ENCODE measurements at regions not wholly inside any gene's neighbourhood (a gene's known extent, or its start where the extent isn't known, plus 50 kb on each side); places are given as distances from the start of the nearest gene placed in this dataset.

DNA sequence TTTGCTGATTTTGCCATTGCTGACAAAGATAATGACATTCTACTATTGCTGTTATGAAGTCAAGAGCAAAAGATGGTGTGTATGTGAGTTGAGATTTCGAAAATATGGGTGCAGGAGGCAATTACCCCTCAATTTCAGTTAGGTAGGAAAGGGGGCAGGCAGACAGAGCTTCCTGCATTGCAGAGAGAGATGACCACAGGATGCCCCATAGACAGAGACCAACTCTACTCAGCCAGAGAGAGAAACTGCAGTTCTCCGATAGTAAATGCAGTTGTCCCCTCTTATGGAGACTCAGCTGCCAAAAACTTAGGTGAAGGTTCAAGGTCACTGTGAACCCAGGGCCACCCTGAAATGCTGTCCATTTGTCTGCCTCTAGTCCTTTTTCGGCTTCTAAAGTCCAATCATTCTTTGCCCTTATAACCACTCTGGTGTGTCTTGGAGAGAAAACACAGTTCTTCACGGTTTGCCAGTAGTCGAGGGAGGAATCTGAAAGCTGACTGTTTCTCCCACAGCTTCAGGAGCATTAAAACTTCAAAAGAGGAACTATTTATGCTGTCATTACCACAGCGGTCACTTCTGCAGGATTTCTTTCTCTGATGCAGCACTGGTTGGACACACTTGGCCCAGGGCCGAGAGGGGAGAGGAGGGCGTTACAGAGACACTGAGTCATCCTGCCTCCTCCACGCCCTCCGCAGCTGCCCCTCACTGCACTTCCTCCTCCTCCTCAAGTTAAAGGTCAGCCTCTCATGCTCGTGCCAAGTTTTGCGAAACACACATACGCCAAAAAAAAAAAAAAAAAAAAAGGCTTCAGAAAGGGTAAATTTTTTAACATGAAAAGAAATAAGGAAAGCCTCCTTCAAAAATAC, 264.3 kb downstream of the FOXO1 start:
- no peak overlapping the region for H3K4me2 ChIP-seq (ENCODE audit: insufficient read depth, low read length)
- TF ChIP-seq, protein P1, sequence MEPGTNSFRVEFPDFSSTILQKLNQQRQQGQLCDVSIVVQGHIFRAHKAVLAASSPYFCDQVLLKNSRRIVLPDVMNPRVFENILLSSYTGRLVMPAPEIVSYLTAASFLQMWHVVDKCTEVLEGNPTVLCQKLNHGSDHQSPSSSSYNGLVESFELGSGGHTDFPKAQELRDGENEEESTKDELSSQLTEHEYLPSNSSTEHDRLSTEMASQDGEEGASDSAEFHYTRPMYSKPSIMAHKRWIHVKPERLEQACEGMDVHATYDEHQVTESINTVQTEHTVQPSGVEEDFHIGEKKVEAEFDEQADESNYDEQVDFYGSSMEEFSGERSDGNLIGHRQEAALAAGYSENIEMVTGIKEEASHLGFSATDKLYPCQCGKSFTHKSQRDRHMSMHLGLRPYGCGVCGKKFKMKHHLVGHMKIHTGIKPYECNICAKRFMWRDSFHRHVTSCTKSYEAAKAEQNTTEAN (CRISPR knock-in tag; IDR thresholded peaks at IDR 0.05): no peak
- TF ChIP-seq SPI1 (IDR thresholded peaks at IDR 0.05; ENCODE audit: borderline replicate concordance, low read depth, low read length) (peak; percentile 72; the same call in 1 of the 2 replicates), PTTG1 (tag; IDR thresholded peaks at IDR 0.05; ENCODE audit: low read depth) (no peak), KDM1A (IDR thresholded peaks at IDR 0.05) (peak; percentile 37 to 52; a peak in 3 of 4 replicates), ZFX (CRISPR knock-in tag; IDR thresholded peaks at IDR 0.05) (no peak), ZNF384 (IDR thresholded peaks at IDR 0.05; ENCODE audit: low read depth, low read length) (peak; percentile 64), CREM (IDR thresholded peaks at IDR 0.05; ENCODE audit: low read depth) (peak; percentile 11; the same call in 1 of the 2 replicates), JUN (IDR thresholded peaks at IDR 0.05; ENCODE audit: borderline replicate concordance, low read depth, low read length) (0 out of 2 replicates have a peak, but pooled peaks have one; percentile 14), JUN (CRISPR knock-in tag; IDR thresholded peaks at IDR 0.05; ENCODE audit: borderline replicate concordance) (no peak), RCOR1 (IDR thresholded peaks at IDR 0.05; ENCODE audit: borderline replicate concordance in 1 of 2, low read depth in 2 of 2, low read length in 2 of 2) (peak in 1 of 2 experiments; percentile 68; a peak in 2 of 4 replicates), ATF7 (IDR thresholded peaks at IDR 0.05) (0 out of 2 replicates have a peak, but pooled peaks have one; percentile 26), BHLHE40 (IDR thresholded peaks at IDR 0.05; ENCODE audit: low read length) (peak; percentile 82), TBL1XR1 (IDR thresholded peaks at IDR 0.05; ENCODE audit: low read length in 2 of 2) (no peak), FOSL1 (tag; conservative IDR thresholded peaks at IDR 0.05) (peak; percentile 59), RBM34 (IDR thresholded peaks at IDR 0.05; ENCODE audit: borderline replicate concordance, insufficient read depth, low read length) (no peak), NFIC (IDR thresholded peaks at IDR 0.05) (peak; percentile 84), ZNF175 (CRISPR knock-in tag; IDR thresholded peaks at IDR 0.05; ENCODE audit: low read depth) (no peak)
- TF ChIP-seq, protein P2, sequence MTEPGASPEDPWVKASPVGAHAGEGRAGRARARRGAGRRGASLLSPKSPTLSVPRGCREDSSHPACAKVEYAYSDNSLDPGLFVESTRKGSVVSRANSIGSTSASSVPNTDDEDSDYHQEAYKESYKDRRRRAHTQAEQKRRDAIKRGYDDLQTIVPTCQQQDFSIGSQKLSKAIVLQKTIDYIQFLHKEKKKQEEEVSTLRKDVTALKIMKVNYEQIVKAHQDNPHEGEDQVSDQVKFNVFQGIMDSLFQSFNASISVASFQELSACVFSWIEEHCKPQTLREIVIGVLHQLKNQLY (CRISPR knock-in tag; conservative IDR thresholded peaks at IDR 0.05): no peak
- TF ChIP-seq, protein P3, sequence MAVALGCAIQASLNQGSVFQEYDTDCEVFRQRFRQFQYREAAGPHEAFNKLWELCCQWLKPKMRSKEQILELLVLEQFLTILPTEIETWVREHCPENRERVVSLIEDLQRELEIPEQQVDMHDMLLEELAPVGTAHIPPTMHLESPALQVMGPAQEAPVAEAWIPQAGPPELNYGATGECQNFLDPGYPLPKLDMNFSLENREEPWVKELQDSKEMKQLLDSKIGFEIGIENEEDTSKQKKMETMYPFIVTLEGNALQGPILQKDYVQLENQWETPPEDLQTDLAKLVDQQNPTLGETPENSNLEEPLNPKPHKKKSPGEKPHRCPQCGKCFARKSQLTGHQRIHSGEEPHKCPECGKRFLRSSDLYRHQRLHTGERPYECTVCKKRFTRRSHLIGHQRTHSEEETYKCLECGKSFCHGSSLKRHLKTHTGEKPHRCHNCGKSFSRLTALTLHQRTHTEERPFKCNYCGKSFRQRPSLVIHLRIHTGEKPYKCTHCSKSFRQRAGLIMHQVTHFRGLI (CRISPR knock-in tag; IDR thresholded peaks at IDR 0.05): no peak

More for the DNA sequence above, 264.3 kb downstream of the FOXO1 start:
- peaks cover 0 to 15% of the 10 kb centered on the region in 2 experiments; a peak in 2 of 5 replicates for H3K27me3 ChIP-seq (ENCODE audit: control insufficient read depth in 2 of 2, insufficient read depth in 2 of 2, low read length in 2 of 2)
- H3K9me1 ChIP-seq (ENCODE audit: control insufficient read depth, insufficient read depth, low read length): no peaks in the 10 kb centered on the region
- ChIA-PET CTCF (ENCODE audit: low intra/inter-chr PET ratio) (no interaction called here), POLR2A (no interaction called here)
- H3K4me1 ChIP-seq (replicated peaks in 1 of 2; ENCODE audit: control insufficient read depth in 2 of 2, insufficient read depth in 2 of 2, low read length in 2 of 2): no peaks in the 10 kb centered on the region; a peak in 1 of 5 replicates
- intact Hi-C loops (cut with micrococcal nuclease) (no loop called here), in situ Hi-C loops (cut with MboI) (no loop called here)
- 2% methylated on average over 9 of the region's 13 CpGs for WGBS (ENCODE audit: insufficient coverage, low coverage, missing lambda C conversion rate)
- no peaks in the 10 kb centered on the region for H4K20me1 ChIP-seq (replicated peaks; ENCODE audit: control insufficient read depth, insufficient read depth, low read length)
- H2AFZ ChIP-seq (ENCODE audit: low read depth, low read length): no peak overlapping the region
- H3K9me3 ChIP-seq (replicated peaks; ENCODE audit: control insufficient read depth, insufficient read depth, low read depth, low read length): no peaks in the 10 kb centered on the region
- no peak overlapping the region for H3K4me3 ChIP-seq
- no peak overlapping the region for H3K9ac ChIP-seq (ENCODE audit: insufficient read depth in 1 of 2, low read depth in 2 of 2, low read length in 2 of 2)
- ATAC-seq (peak; percentile 89), DNase-seq (ENCODE audit: extremely low read depth in 1 of 4, low spot score in 3 of 4) (peak; percentile 25 to 68 (median 40)), FAIRE-seq (peak; percentile 78)
- H3K79me2 ChIP-seq (ENCODE audit: control insufficient read depth, insufficient read depth, low read length): no peaks in the 10 kb centered on the region
- no peaks in the 10 kb centered on the region for H3K36me3 ChIP-seq (ENCODE audit: control insufficient read depth, insufficient read depth, low read length)
- no TSS peak for BruUV-seq (replicated peaks)
- no peak overlapping the region for H3K27ac ChIP-seq (ENCODE audit: extremely low read depth, low read depth, low read length)
